Vagina (tissue), 2 donors: ENCODE measurements at regions not wholly inside any gene's neighbourhood (a gene's known extent, or its start where the extent isn't known, plus 50 kb on each side); places are given as distances from the start of the nearest gene placed in this dataset.

Experiments
- DNase-seq, 2 donors: peaks; one replicate each; pipeline ENCODE4 v3.0.0-alpha.2; 2017; ENCODE audit errors: extremely low spot score in 2 of 2
- H3K27ac ChIP-seq: fragments of 200-600 bp; sonication (generic); one replicate; pipeline ENCODE4 v1.5.1; 2019
- H3K27me3 ChIP-seq: fragments of 200-600 bp; sonication (generic); one replicate; pipeline ENCODE4 v1.5.1; 2019
- H3K36me3 ChIP-seq, 2 donors: fragments of 200-600 bp; sonication (generic); one replicate each; pipeline ENCODE4 v1.5.1; 2017 to 2019
- H3K4me1 ChIP-seq: fragments of 200-600 bp; sonication (generic); one replicate; pipeline ENCODE4 v1.5.1; 2019
- H3K4me3 ChIP-seq, 2 donors: fragments of 200-600 bp; sonication (generic); 1 replicate in 1 of 2; 2 replicates in 1 of 2; pipeline ENCODE4 v1.5.1; 2016 to 2019
- H3K9me3 ChIP-seq: fragments of 200-600 bp; sonication (generic); one replicate; pipeline ENCODE4 v1.5.1; 2019
- CTCF ChIP-seq, 3 experiments: fragments of 450-650 bp in 2 of 3; fragments of 200-600 bp in 1 of 3; sonication (generic) in 1 of 3; IDR thresholded peaks; one replicate each; pipeline ENCODE4 v1.5.1; 2017 to 2019; ENCODE audit warnings: antibody characterized with exemption in 3 of 3, mild to moderate bottlenecking in 2 of 3, moderate library complexity in 2 of 3
- POLR2A ChIP-seq, 2 donors: fragments of 450-650 bp; IDR thresholded peaks; one replicate each; pipeline ENCODE4 v1.6.1; 2017; ENCODE audit warnings: antibody characterized with exemption in 2 of 2, mild to moderate bottlenecking in 2 of 2, moderate library complexity in 2 of 2
- POLR2AphosphoS5 ChIP-seq, 2 donors: sonication (generic); formaldehyde crosslinking; IDR thresholded peaks; one replicate each; pipeline ENCODE4 v1.9.0; 2017; ENCODE audit warnings: antibody characterized with exemption in 2 of 2, mild to moderate bottlenecking in 2 of 2, low read depth in 1 of 2; ENCODE audit not compliant: insufficient read depth in 1 of 2
- intact Hi-C: fragments of 100-400 bp; cut with DNase I; formaldehyde crosslinking; loops from one replicate; pipeline ENCODE4 v1.15.1; 2023

GRCh38 chr2:118529908-118530599 is 317.4 kb downstream of the EN1 start:
- TF ChIP-seq POLR2AphosphoS5 (IDR thresholded peaks at IDR 0.05; ENCODE audit: insufficient read depth in 1 of 2, low read depth in 1 of 2) (no peak), POLR2A (IDR thresholded peaks at IDR 0.05) (no peak), CTCF (IDR thresholded peaks at IDR 0.05) (no peak)
- Histone ChIP-seq H3K27ac (no peak overlapping the region), H3K4me1 (no peaks in the 10 kb centered on the region), H3K36me3 (no peaks in the 10 kb centered on the region), H3K9me3 (no peaks in the 10 kb centered on the region), H3K27me3 (no peaks in the 10 kb centered on the region), H3K4me3 (no peak overlapping the region)
- intact Hi-C loops = no loop called here
- DNase-seq = no peak

DNA sequence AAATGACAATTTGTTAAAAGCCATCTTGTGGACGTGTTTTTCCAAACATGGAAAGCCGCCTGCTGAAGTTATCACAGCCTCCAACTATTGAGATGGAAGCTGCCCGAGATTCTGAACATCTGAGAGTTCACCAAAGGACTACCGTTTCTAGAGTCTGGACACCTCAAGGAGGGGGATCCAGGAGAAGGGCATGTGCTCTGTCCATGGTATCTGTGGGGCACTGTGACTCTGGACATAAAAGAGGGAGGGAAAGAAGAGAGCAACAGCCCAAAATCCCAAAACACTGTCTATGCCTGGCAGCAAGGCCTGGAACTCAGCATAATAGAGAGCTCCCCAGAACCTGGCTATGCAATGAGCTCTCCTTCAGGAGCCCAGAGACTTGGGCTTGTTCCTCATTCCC is 319.9 kb downstream of the EN1 start:
- no peaks in the 10 kb centered on the region for H3K4me1 ChIP-seq
- H3K4me3 ChIP-seq = no peak overlapping the region
- TF ChIP-seq CTCF (IDR thresholded peaks at IDR 0.05) = no peak
- TF ChIP-seq POLR2A (IDR thresholded peaks at IDR 0.05) = no peak
- no peaks in the 10 kb centered on the region for H3K9me3 ChIP-seq
- no peaks in the 10 kb centered on the region for H3K27me3 ChIP-seq
- DNase-seq = no peak
- intact Hi-C loops = no loop called here
- H3K36me3 ChIP-seq = no peaks in the 10 kb centered on the region
- H3K27ac ChIP-seq = no peak overlapping the region

DNA sequence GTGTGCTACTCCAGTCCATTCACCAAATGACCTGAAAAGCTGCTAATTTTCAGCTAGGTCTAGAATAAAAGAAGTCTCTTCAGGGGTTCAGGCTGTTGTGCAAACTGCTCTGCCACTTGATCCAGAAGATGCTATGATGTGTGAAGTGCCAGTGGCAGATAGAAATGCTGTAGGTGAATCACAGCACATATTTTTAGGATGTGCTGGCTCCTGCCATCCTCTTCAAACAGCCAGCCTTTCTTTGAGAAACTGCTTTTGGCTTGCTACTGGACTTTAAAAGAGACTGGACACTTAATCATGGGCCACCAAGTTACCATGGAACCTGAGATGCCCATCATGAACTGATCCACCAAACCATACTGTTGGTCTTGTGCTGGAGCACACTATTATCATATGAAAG is 322.1 kb downstream of the EN1 start:
- DNase-seq = no peak
- H3K27me3 ChIP-seq = no peaks in the 10 kb centered on the region
- no peaks in the 10 kb centered on the region for H3K4me1 ChIP-seq
- no peak for TF ChIP-seq CTCF (IDR thresholded peaks at IDR 0.05)
- no peak for TF ChIP-seq POLR2A (IDR thresholded peaks at IDR 0.05)
- no peak for TF ChIP-seq POLR2AphosphoS5 (IDR thresholded peaks at IDR 0.05; ENCODE audit: insufficient read depth in 1 of 2, low read depth in 1 of 2)
- no peaks in the 10 kb centered on the region for H3K9me3 ChIP-seq
- intact Hi-C loops = no loop called here
- no peak overlapping the region for H3K27ac ChIP-seq
- H3K4me3 ChIP-seq = no peak overlapping the region
- no peaks in the 10 kb centered on the region for H3K36me3 ChIP-seq

DNA sequence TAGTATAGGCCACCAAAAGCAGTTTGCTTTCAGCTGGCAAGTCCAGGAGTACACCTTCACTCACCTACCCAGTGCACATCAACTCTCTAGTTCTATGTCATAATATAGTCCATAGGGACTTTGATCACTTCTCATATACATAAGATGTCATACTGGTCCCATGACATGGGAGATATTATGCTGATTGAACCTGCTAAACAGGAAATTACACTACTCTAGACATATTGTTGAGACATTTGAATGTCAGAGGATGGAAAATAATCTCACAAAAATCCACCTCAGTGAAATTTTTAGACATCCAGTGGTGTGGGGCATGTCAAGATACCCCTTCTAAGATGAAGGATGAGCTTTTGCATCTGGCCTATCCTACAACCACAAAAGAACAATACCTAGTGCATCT is 322.5 kb downstream of the EN1 start:
- Histone ChIP-seq H3K4me1 (no peaks in the 10 kb centered on the region), H3K27me3 (no peaks in the 10 kb centered on the region), H3K9me3 (no peaks in the 10 kb centered on the region), H3K36me3 (no peaks in the 10 kb centered on the region), H3K27ac (no peak overlapping the region), H3K4me3 (no peak overlapping the region)
- TF ChIP-seq POLR2AphosphoS5 (IDR thresholded peaks at IDR 0.05; ENCODE audit: insufficient read depth in 1 of 2, low read depth in 1 of 2) (no peak), CTCF (IDR thresholded peaks at IDR 0.05) (no peak)
- intact Hi-C loops = no loop called here
- no peak for DNase-seq

- H3K4me1 ChIP-seq = no peaks in the 10 kb centered on the region
- DNase-seq = no peak
- H3K27me3 ChIP-seq = no peaks in the 10 kb centered on the region
- no peak overlapping the region for H3K27ac ChIP-seq
- H3K9me3 ChIP-seq = no peaks in the 10 kb centered on the region
- H3K36me3 ChIP-seq = no peaks in the 10 kb centered on the region
- no peak overlapping the region for H3K4me3 ChIP-seq
- no peak for TF ChIP-seq CTCF (IDR thresholded peaks at IDR 0.05)
- no peak for TF ChIP-seq POLR2AphosphoS5 (IDR thresholded peaks at IDR 0.05; ENCODE audit: insufficient read depth in 1 of 2, low read depth in 1 of 2)
- no peak for TF ChIP-seq POLR2A (IDR thresholded peaks at IDR 0.05)
- intact Hi-C loops = no loop called here
These were observed 323.7 kb downstream of the EN1 start for GRCh38 chr2:118523761-118524160.
